C4-2B (cell line): ENCODE measurements at regions not wholly inside any gene's neighbourhood (a gene's known extent, or its start where the extent isn't known, plus 50 kb on each side); places are given as distances from the start of the nearest gene placed in this dataset.

Experiments
- ZFX ChIP-seq: fragments of 450-650 bp; IDR thresholded peaks from 2 replicates; pipeline ENCODE4 v1.6.1; 2017
- TF ChIP-seq, protein P1 (sequence below): fragments of 450-650 bp; conservative IDR thresholded peaks from 2 replicates; pipeline ENCODE4 v1.5.1; 2017; ENCODE audit warnings: mild to moderate bottlenecking

DNA sequence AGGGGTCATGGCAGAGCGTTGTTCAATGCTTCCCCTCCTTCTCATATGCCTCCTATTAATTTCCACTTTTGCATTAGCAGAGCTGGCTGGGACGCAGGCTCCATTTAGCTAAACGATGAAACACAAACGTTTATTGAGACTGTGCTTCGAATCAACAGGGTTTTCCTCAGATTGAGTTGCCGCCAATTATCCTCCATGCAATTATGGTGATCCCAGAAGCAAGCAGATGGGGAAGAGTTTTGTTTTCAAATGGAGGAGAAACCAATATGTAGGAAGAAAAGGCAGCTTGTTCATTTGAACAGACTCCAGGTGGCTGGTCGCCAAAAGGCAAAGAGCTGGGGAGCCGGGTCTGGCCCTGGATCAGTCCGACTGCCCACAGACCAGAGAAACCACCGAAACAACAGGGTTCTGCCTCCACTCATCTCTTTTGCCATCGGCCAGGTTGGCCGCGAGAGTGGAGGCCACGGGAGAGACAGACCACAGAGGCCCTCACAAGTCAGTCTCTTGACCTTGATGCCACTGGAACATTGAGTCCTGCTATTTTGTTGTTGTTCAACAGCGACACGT lies 184.8 kb downstream of the GBA3 start:
- TF ChIP-seq, protein P1, sequence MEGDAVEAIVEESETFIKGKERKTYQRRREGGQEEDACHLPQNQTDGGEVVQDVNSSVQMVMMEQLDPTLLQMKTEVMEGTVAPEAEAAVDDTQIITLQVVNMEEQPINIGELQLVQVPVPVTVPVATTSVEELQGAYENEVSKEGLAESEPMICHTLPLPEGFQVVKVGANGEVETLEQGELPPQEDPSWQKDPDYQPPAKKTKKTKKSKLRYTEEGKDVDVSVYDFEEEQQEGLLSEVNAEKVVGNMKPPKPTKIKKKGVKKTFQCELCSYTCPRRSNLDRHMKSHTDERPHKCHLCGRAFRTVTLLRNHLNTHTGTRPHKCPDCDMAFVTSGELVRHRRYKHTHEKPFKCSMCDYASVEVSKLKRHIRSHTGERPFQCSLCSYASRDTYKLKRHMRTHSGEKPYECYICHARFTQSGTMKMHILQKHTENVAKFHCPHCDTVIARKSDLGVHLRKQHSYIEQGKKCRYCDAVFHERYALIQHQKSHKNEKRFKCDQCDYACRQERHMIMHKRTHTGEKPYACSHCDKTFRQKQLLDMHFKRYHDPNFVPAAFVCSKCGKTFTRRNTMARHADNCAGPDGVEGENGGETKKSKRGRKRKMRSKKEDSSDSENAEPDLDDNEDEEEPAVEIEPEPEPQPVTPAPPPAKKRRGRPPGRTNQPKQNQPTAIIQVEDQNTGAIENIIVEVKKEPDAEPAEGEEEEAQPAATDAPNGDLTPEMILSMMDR, result no peak
- no peak for TF ChIP-seq ZFX
